ENCODE measurements at regions not wholly inside any gene's neighbourhood (a gene's known extent, or its start where the extent isn't known, plus 50 kb on each side); places are given as distances from the start of the nearest gene placed in this dataset.

DNA sequence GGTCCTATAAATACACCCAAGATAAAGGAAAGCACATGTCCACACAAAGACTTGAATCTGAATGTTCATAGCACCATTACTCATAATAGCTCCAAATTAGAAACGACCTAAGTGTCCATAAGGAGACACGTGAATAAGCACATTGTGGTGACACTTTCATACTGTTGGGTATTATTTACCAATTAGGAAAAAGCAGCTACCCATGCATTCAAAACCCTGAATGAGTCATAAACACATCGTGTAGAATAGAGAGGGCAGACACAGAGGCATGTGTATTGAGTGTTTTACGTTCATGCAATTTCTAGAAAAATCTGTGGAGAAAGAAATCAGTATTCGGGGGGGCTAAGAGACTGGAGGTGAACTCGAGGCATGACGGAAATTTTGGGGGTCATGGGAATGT lies 396.7 kb downstream of the THBS2 start:
- TF ChIP-seq, protein P1, sequence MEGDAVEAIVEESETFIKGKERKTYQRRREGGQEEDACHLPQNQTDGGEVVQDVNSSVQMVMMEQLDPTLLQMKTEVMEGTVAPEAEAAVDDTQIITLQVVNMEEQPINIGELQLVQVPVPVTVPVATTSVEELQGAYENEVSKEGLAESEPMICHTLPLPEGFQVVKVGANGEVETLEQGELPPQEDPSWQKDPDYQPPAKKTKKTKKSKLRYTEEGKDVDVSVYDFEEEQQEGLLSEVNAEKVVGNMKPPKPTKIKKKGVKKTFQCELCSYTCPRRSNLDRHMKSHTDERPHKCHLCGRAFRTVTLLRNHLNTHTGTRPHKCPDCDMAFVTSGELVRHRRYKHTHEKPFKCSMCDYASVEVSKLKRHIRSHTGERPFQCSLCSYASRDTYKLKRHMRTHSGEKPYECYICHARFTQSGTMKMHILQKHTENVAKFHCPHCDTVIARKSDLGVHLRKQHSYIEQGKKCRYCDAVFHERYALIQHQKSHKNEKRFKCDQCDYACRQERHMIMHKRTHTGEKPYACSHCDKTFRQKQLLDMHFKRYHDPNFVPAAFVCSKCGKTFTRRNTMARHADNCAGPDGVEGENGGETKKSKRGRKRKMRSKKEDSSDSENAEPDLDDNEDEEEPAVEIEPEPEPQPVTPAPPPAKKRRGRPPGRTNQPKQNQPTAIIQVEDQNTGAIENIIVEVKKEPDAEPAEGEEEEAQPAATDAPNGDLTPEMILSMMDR (conservative IDR thresholded peaks at IDR 0.05), result no peak
- TF ChIP-seq EZH2 (IDR thresholded peaks at IDR 0.05; ENCODE audit: low read depth), result no peak
